Mucosa of rectum (tissue), 2 donors: ENCODE measurements at regions not wholly inside any gene's neighbourhood (a gene's known extent, or its start where the extent isn't known, plus 50 kb on each side); places are given as distances from the start of the nearest gene placed in this dataset.

ENCODE experiments used
- H3K27ac ChIP-seq, 2 donors: one replicate each; pipeline ENCODE4 v1.7.0; 2013; ENCODE audit warnings: inconsistent platforms in 2 of 2, low read depth in 2 of 2, low read length in 2 of 2
- H3K27me3 ChIP-seq, 2 donors: one replicate each; pipeline ENCODE4 v1.7.0; 2013; ENCODE audit warnings: low read length in 2 of 2; ENCODE audit not compliant: control insufficient read depth in 2 of 2, insufficient read depth in 2 of 2
- H3K36me3 ChIP-seq, 2 donors: one replicate each; pipeline ENCODE4 v1.7.0; 2013; ENCODE audit warnings: low read length in 2 of 2; ENCODE audit not compliant: control insufficient read depth in 2 of 2, insufficient read depth in 2 of 2
- H3K4me1 ChIP-seq, 2 donors: one replicate each; pipeline ENCODE4 v1.7.0; 2013; ENCODE audit warnings: low read length in 2 of 2, mild to moderate bottlenecking in 1 of 2; ENCODE audit not compliant: control insufficient read depth in 2 of 2, insufficient read depth in 2 of 2
- H3K4me3 ChIP-seq, 2 donors: one replicate each; pipeline ENCODE4 v1.7.0; 2013; ENCODE audit warnings: low read length in 2 of 2
- H3K9ac ChIP-seq, 2 donors: one replicate each; pipeline ENCODE4 v1.7.0; 2013; ENCODE audit warnings: low read length in 2 of 2, low read depth in 1 of 2, mild to moderate bottlenecking in 1 of 2
- H3K9me3 ChIP-seq, 2 donors: one replicate each; pipeline ENCODE4 v1.7.0; 2013; ENCODE audit warnings: low read length in 2 of 2; ENCODE audit not compliant: control insufficient read depth in 2 of 2
- donor health status: healthy.
- donor health status: Normal muscosa, but diverticular disease.

DNA sequence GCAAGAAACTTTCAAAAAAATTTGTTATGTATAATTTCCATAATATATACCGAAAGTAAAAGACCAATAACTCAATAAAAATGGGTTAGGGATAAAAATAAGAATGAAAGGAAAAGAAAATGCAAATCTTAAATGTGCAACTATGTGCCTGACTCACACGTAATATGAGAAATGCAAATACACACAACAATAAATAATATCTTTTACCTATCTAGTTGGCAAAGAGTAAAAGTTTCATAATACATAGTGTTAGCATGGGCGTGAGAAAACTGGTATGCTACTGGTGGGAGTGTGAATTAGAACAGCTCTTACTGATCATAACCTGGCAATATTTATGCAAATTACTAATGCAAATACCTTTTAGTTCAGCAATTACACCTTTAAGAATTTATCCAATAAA lies 438.5 kb upstream of the CITED2 start:
- no peaks in the 10 kb centered on the region for H3K36me3 ChIP-seq
- H3K27ac ChIP-seq, result no peak overlapping the region
- no peak overlapping the region for H3K4me3 ChIP-seq
- no peaks in the 10 kb centered on the region for H3K27me3 ChIP-seq
- H3K9me3 ChIP-seq, result no peaks in the 10 kb centered on the region
- H3K4me1 ChIP-seq, result no peaks in the 10 kb centered on the region
- no peak overlapping the region for H3K9ac ChIP-seq

DNA sequence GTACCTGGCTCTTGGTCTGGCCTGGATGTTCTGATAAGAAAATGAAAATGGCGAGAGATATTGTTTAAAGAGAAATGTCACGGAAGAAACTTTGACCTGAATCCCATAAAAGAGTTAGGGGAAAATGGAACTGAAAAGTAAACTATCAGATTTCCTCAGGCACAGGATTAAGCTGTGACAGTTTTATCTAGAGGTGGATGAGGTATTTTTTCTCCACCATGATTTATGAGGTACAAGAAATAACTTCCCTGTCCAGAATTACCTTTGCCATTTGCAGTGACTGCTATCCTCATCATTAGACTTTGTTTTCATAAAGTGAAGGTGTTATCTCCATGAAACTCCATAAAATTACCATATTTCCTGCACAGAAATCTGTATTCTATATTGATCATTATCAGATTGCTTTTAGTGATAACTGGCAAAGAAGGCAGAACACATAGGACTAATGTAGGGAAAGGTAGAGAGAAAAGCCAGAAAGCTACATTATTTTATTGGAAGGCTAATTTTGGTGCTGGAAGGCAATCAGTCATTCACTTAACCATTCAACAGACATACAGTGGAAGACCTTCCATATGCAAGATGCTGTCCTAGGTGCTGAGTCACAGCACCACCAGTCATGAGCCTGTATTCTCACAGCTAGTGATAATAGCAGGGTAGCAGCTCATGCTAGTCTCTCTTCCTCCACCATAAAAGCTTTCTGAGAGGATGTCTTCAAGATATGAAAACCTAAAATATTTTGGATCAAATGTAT lies 427.3 kb upstream of the CITED2 start:
- no peak overlapping the region for H3K27ac ChIP-seq
- H3K9ac ChIP-seq, result no peak overlapping the region
- no peaks in the 10 kb centered on the region for H3K36me3 ChIP-seq
- H3K4me1 ChIP-seq, result no peaks in the 10 kb centered on the region
- H3K4me3 ChIP-seq, result no peak overlapping the region
- H3K27me3 ChIP-seq, result no peaks in the 10 kb centered on the region
- H3K9me3 ChIP-seq, result no peaks in the 10 kb centered on the region

DNA sequence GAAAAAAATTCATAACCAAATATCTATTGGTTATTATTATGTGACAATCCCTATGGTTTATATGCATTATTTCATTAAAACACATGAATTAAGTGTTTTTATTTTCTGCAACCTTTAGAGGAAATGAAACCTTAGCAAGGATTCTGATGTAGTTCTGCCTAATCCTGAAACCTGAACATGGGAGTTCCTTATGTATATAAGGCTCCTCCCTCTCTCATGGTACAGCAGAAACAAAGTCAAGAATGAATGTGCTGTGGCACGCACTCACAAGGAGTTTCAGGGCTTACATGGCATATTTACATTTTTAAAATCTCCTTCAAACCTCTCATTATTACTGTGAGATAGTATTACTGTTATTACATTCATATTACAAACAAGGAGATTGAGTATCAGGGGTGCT lies 426.4 kb upstream of the CITED2 start:
- no peaks in the 10 kb centered on the region for H3K9me3 ChIP-seq
- no peak overlapping the region for H3K27ac ChIP-seq
- H3K27me3 ChIP-seq, result no peaks in the 10 kb centered on the region

DNA sequence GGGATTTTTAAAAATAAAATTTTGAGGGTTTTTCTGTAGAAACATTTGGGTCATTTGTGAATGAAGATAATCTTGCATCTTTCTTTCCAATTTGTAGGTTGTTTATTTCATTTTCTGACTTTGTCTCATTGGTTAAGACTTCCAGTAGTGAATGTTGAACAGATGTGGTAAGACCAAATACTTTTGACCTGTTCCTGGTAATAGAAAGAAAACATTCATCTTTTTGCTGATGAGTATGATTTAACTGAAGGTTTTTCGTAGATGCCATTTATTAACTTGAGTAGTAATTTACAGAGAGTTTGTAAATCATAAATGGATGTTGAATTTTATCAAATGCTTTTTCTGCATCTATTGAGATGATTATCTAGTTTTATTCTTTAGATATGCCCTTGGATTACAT lies 416.1 kb upstream of the CITED2 start:
- H3K4me1 ChIP-seq, result no peaks in the 10 kb centered on the region
- H3K27me3 ChIP-seq, result no peaks in the 10 kb centered on the region
- H3K27ac ChIP-seq, result no peak overlapping the region
- no peak overlapping the region for H3K9ac ChIP-seq
- no peak overlapping the region for H3K4me3 ChIP-seq
- no peaks in the 10 kb centered on the region for H3K36me3 ChIP-seq
- H3K9me3 ChIP-seq, result peaks cover 0 to 4% of the 10 kb centered on the region in 2 donors

More for the DNA sequence above, 426.4 kb upstream of the CITED2 start:
- H3K36me3 ChIP-seq, result no peaks in the 10 kb centered on the region
- H3K4me3 ChIP-seq, result no peak overlapping the region
- H3K9ac ChIP-seq, result no peak overlapping the region
- no peaks in the 10 kb centered on the region for H3K4me1 ChIP-seq

DNA sequence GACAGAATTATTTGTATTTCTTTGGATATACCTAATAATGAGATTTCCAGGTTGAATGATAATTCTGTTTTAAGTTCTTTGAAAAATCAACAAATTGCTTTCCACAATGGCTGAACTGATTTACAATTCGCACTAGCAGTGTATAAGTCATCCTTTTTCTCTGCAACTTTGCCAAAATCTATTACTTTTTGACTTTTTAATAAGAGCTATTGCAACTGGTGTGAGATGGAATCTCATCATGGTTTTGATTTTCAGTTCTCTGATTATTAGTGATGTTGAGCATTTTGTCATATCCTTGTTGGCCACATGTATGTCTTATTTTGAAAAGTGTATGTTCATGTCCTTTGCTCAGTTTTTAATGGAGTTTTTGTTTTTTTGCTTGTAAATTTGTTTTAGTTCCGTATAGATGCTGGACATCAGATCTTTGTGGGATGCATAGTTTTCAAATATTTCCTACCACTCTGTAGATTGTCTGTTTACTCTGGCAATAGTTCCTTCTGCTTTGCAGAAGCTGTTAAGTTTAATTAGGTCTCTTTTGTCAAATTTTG lies 409.8 kb upstream of the CITED2 start:
- Histone ChIP-seq H3K4me1 (no peaks in the 10 kb centered on the region), H3K36me3 (no peaks in the 10 kb centered on the region), H3K27me3 (no peaks in the 10 kb centered on the region), H3K9me3 (peaks cover 0 to 4% of the 10 kb centered on the region in 2 donors), H3K27ac (no peak overlapping the region), H3K4me3 (no peak overlapping the region), H3K9ac (no peak overlapping the region)

DNA sequence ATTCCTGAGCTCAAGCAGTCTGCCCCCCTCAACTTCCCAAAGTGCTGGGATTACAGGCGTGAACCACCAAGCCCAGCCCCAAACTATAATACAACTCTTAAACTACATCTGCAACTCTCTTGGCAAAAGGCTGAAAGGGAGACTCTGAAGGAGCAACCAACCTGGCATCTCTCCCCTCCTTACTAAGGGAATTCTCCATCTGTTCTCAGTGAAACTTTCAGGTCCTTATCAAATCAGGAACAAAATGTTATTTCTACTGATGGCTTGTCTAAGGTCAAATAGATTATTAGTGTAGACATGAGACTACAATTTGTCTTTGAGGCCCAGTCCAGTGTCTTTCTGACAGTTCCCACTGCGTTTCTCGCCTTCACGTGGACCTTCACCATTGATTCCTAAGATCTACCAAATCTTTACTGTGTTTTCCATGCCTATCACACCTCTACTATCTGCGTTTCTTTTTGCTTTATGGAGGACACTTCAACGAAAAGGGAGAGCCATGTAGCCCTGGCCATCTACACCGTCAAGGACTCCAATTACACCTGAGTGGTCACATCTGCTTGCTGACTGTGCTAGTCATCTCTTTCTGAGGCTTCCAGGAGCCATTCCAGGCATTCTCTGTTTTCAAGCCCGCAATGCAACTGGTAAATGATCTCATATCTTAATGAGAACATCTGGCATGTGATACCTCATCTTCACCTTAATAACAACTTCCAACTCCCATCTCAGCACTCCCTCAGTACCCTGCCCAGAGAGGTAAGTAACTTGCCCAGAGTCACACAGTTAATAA lies 405.7 kb upstream of the CITED2 start:
- Histone ChIP-seq H3K27ac (no peak overlapping the region), H3K27me3 (no peaks in the 10 kb centered on the region), H3K9me3 (no peaks in the 10 kb centered on the region), H3K4me1 (peaks cover 0 to 5% of the 10 kb centered on the region in 2 donors), H3K9ac (no peak overlapping the region), H3K4me3 (no peak overlapping the region), H3K36me3 (no peaks in the 10 kb centered on the region)

DNA sequence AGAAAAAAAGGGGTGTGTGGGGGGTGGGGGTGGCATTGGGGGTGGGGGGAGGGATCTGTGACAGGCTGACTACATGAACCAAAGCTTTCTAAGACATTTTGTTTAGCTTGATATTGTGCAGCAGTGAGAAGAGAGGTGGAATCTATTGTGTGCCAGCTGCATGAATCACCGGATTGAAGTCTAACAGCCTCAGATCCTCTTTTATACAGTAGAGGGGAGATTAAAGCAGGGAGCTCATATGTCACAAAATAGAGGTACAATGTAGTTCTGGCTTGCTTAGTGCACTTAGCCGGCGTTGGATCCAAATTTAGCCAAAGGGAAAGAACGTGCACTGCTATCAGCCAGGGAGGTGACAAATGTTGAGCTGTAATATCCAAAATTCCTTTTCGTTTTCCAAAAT lies 404.2 kb upstream of the CITED2 start:
- H3K4me1 ChIP-seq, result peaks cover 0 to 5% of the 10 kb centered on the region in 2 donors
- H3K9ac ChIP-seq, result no peak overlapping the region
- H3K9me3 ChIP-seq, result no peaks in the 10 kb centered on the region
- H3K36me3 ChIP-seq, result no peaks in the 10 kb centered on the region
- no peak overlapping the region for H3K4me3 ChIP-seq
- no peak overlapping the region for H3K27ac ChIP-seq
- no peaks in the 10 kb centered on the region for H3K27me3 ChIP-seq

DNA sequence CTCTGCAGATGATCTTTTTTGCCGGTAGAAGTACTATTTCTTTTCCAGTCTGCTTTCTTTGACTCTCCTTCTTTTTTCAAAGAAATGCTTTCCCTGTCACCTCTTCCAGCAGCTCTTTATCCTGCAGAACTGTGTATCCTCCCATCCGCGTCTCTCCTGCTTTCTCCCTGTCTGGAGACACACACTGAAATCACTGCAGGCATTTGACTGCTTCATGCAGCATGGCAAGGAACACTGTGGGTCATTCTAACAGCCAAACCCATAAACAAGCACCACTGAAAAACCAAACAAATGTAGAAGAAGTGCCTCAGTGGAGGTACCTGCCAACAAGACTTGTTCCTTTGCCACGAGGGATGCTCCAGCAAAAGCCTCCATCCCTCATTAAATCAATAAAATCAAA lies 403.7 kb upstream of the CITED2 start:
- H3K9me3 ChIP-seq, result no peaks in the 10 kb centered on the region
- H3K4me1 ChIP-seq, result peaks cover 0 to 5% of the 10 kb centered on the region in 2 donors
- no peak overlapping the region for H3K9ac ChIP-seq
- H3K27ac ChIP-seq, result no peak overlapping the region
- no peaks in the 10 kb centered on the region for H3K36me3 ChIP-seq
- no peaks in the 10 kb centered on the region for H3K27me3 ChIP-seq
- H3K4me3 ChIP-seq, result no peak overlapping the region

DNA sequence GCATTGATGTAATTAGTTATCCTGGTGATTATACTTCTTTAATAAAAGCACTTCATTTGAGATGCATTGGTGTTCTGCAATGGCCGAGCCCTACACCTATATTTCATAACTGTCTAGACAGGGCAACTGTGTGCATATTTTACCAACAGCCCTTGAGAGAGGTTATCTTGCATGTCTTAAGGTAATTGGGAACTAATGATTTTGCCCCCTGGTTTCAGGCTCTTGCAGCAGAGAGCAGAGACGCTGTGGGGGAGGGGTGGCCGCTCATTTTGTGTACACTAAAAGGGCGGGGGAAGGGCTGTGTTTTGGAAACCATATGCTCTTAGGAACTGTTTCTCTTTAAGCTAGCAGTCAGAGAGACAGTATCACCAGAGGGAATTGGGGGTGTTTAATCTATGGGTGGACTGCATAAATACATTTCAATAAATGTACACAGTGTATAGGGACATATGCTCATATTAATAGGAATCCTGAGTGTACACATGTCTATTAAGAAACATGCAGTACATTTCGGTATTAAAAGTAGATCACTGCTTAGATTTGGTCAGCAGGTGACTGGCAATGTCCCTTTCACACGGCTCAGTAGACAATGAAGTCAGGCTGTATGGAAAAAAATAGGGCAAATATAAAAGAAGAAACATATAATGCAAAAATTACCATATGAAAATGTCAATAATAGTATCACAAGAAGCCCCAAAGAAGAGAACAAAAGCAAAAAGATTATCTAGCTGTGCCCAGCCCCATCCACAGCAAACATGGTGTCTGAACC lies 402.9 kb upstream of the CITED2 start:
- no peak overlapping the region for H3K9ac ChIP-seq
- H3K27me3 ChIP-seq, result no peaks in the 10 kb centered on the region
- peaks cover 0 to 5% of the 10 kb centered on the region in 2 donors for H3K4me1 ChIP-seq
- no peaks in the 10 kb centered on the region for H3K9me3 ChIP-seq
- H3K27ac ChIP-seq, result no peak overlapping the region
- H3K4me3 ChIP-seq, result no peak overlapping the region
- H3K36me3 ChIP-seq, result no peaks in the 10 kb centered on the region

DNA sequence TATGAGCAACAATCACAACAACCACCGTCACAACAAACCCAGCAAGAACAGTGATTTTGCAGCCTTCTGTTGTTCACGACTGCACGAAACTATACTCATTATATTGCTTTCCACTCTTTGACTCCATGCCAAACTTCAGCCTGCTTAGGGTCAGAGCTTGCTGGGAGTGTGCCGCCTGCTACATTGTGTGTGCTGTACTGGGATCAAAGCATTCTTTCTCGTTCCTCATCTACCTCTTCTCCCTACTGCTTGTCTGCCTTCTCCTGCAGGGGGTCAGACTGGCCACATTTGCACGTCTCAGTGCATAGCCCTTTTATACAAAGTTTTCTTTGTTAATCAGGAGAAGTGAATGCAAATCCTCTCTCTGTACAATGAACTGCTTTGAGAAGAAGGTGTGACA lies 401.6 kb upstream of the CITED2 start:
- H3K4me1 ChIP-seq, result peaks cover 0 to 5% of the 10 kb centered on the region in 2 donors
- H3K27ac ChIP-seq, result no peak overlapping the region
- H3K9ac ChIP-seq, result no peak overlapping the region
- no peaks in the 10 kb centered on the region for H3K27me3 ChIP-seq
- H3K9me3 ChIP-seq, result no peaks in the 10 kb centered on the region
- no peak overlapping the region for H3K4me3 ChIP-seq
- H3K36me3 ChIP-seq, result no peaks in the 10 kb centered on the region
